Muscle of leg (tissue), 3 donors: ENCODE measurements at regions not wholly inside any gene's neighbourhood (a gene's known extent, or its start where the extent isn't known, plus 50 kb on each side); places are given as distances from the start of the nearest gene placed in this dataset.
A peak's percentile ranks its signal among the peaks of the same experiment; 100 is the strongest.

Experiments used
- DNase-seq: peaks from one replicate; pipeline ENCODE4 v3.0.0; 2013
- H3K27ac ChIP-seq: one replicate; pipeline ENCODE4 v1.5.1; 2013; ENCODE audit warnings: mild to moderate bottlenecking, low read length, control low read depth
- H3K27me3 ChIP-seq: one replicate; pipeline ENCODE4 v1.6.1; 2013; ENCODE audit warnings: low read length; ENCODE audit not compliant: control insufficient read depth, insufficient read depth
- H3K36me3 ChIP-seq: one replicate; pipeline ENCODE4 v1.6.1; 2013; ENCODE audit warnings: low read length; ENCODE audit not compliant: control insufficient read depth, insufficient read depth
- H3K4me1 ChIP-seq: one replicate; pipeline ENCODE4 v1.6.1; 2013; ENCODE audit warnings: low read length; ENCODE audit not compliant: control insufficient read depth, insufficient read depth
- H3K4me3 ChIP-seq: one replicate; pipeline ENCODE4 v1.5.1; 2013; ENCODE audit warnings: low read length, control low read depth
- H3K9me3 ChIP-seq: replicated peaks from 2 replicates; pipeline ENCODE4 v1.6.1; 2013; ENCODE audit warnings: low read depth, low read length; ENCODE audit not compliant: control insufficient read depth
- WGBS: methylation state at CpG from one replicate; pipeline ENCODE4 v1.1.5; 2013; ENCODE audit warnings: missing lambda C conversion rate; ENCODE audit not compliant: insufficient coverage; 5-methylcytosine and 5-hydroxymethylcytosine counted together

DNA sequence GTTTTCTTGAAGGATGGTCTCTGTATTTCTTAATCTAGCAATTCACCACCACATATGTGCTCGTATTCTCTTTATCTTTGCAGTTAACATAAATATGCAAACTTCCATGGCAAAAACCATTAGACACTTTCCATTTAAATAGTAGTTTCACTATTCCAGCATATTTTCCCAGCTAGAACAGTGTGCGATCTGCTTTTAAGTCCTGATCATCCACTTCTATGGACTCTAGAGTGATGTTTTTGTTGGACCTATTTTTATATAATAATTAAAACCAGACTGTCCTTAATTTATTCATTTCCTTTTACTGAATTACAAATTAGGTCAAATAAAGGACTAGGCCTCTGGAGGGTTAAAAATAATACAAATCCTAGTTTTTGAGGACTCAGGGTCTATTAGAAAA is 418.4 kb upstream of the TRIB2 start:
- no peaks in the 10 kb centered on the region for H3K27me3 ChIP-seq
- no peaks in the 10 kb centered on the region for H3K9me3 ChIP-seq
- WGBS, result 80% methylated on average over 1 of the region's 2 CpGs
- DNase-seq, result peak; percentile 15
- H3K4me1 ChIP-seq, result no peaks in the 10 kb centered on the region
- H3K27ac ChIP-seq, result no peak overlapping the region
- H3K36me3 ChIP-seq, result no peaks in the 10 kb centered on the region
- H3K4me3 ChIP-seq, result no peak overlapping the region

DNA sequence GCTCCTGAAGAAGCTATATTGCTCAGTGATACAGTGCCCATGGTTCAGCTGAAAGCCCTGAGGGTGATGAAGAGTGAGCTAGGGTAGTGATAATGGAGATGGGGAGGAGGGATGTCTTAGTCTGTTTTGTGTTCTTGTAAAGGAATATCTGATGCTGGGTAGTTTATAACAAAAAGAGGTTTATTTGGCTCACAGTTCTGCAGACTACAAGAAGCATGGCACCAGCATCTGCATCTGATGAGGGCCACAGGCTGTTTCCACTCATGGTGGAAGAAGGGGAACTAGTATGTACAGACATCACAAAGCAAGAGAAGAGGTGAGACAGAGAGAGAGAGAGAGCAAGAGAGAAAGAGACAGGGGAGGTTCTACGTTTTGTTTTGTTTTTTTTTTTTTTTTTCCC is 417.3 kb upstream of the TRIB2 start:
- H3K27ac ChIP-seq, result no peak overlapping the region
- H3K27me3 ChIP-seq, result no peaks in the 10 kb centered on the region
- no CpG with 5 or more reads among the region's 1 CpG for WGBS
- H3K9me3 ChIP-seq, result no peaks in the 10 kb centered on the region
- DNase-seq, result no peak
- H3K36me3 ChIP-seq, result no peaks in the 10 kb centered on the region
- no peaks in the 10 kb centered on the region for H3K4me1 ChIP-seq
- no peak overlapping the region for H3K4me3 ChIP-seq

DNA sequence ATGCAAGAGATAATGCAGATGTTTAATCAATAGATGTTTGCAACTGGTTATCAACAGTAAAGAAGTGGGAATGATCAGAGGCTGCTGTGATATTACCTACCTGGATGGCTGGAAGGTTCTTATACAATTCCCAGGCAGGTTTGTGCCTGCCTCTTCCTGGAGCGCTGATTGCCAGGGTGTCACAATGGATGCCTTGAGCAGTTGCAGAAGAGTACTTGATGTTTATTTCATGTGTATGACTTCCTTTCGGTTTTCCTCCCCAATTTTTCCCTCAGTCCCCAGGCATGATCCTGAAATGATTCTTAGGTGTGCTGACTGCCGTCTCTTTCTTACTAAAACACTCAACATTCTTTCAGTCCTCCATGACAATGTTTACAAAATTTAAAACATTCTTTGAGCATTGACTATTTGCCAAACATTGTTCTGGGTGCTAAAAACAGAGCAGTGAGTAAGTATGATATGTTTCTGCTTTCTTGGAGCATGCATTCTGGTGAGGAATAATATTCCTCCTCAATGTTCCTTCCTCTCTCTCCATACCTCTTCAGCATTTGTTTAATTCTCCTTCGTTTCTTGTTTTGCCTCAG is 416.6 kb upstream of the TRIB2 start:
- Histone ChIP-seq H3K27ac (no peak overlapping the region), H3K36me3 (no peaks in the 10 kb centered on the region), H3K4me1 (no peaks in the 10 kb centered on the region), H3K4me3 (no peak overlapping the region), H3K27me3 (no peaks in the 10 kb centered on the region), H3K9me3 (no peaks in the 10 kb centered on the region)
- WGBS, result no CpG with 5 or more reads among the region's 4 CpGs
- DNase-seq, result no peak

GRCh38 chr2:12300927-12301326 is 415.8 kb upstream of the TRIB2 start:
- Histone ChIP-seq H3K36me3 (no peaks in the 10 kb centered on the region), H3K9me3 (no peaks in the 10 kb centered on the region), H3K4me1 (no peaks in the 10 kb centered on the region), H3K27me3 (no peaks in the 10 kb centered on the region), H3K4me3 (no peak overlapping the region), H3K27ac (no peak overlapping the region)
- DNase-seq, result no peak
- WGBS, result 97% methylated on average over 5 of the region's 5 CpGs

GRCh38 chr2:12302140-12302539 is 414.6 kb upstream of the TRIB2 start:
- Histone ChIP-seq H3K36me3 (no peaks in the 10 kb centered on the region), H3K27ac (no peak overlapping the region), H3K9me3 (no peaks in the 10 kb centered on the region), H3K27me3 (no peaks in the 10 kb centered on the region), H3K4me1 (no peaks in the 10 kb centered on the region), H3K4me3 (no peak overlapping the region)
- no peak for DNase-seq
- WGBS, result 67% methylated on average over 1 of the region's 3 CpGs

DNA sequence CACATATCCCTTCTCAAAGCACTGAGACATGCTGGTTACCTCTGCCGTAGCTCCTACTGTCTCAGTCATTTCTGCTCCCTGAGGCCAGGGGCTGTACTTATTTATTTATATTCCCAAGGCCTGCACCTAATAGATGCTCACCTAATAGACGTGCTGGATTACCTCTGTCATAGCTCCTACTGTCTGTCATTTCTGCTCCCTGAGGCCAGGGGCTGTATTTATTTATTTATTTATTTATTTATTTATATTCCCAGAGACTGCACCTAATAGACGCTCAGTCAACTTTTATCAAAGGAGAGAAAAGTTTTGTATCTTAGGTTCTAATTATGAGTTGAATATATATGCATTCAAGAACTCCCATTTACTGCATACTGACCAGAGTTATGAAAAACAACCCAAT is 414.0 kb upstream of the TRIB2 start:
- Histone ChIP-seq H3K4me1 (no peaks in the 10 kb centered on the region), H3K36me3 (no peaks in the 10 kb centered on the region), H3K27ac (no peak overlapping the region), H3K27me3 (no peaks in the 10 kb centered on the region), H3K4me3 (no peak overlapping the region), H3K9me3 (no peaks in the 10 kb centered on the region)
- DNase-seq, result no peak
- 86% methylated on average over 1 of the region's 3 CpGs for WGBS

DNA sequence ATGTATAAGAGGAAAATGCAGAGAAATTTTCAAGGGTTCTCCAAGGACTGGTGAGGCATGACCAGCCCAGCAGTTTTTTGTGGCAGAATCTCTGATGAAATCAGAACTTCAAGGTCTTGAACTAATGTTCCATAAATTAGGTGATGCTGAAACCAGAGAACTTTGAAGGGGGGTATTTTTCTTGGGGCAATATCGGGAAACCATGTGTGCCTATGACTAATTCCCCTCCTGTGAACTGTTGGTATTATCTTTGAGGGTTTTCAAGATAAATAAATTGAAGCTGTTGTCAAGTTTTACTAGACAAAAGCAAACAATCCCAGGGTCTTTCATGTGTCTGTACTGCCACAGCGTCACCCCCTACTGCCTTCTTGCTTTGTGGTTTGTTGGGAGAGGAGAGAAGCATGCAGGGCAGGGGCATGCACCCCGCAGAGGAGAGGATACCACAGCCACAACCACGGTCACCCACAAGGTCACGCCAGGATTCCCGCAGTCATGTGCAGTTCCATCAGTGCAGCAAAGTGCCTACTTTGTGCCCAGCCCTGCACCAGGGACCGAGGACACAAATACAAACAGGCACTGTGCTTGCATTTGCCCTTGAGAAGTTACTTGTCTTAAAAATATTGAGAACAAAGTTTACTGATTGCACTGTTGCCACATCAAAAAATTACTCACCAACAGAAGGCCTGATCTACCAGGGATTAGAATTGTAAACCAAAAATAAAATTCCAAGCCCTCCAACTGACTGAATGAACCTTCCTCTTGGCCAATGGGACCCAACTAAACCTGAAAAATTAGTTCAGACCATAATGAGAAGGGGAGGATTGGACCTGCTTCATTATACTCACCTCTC is 413.3 kb upstream of the TRIB2 start:
- Histone ChIP-seq H3K4me3 (no peak overlapping the region), H3K4me1 (no peaks in the 10 kb centered on the region), H3K27me3 (no peaks in the 10 kb centered on the region), H3K36me3 (no peaks in the 10 kb centered on the region), H3K9me3 (no peaks in the 10 kb centered on the region), H3K27ac (no peak overlapping the region)
- no peak for DNase-seq
- WGBS, result 90% methylated on average over 6 of the region's 7 CpGs

GRCh38 chr2:12304564-12305171 is 412.1 kb upstream of the TRIB2 start:
- peak; percentile 51 for DNase-seq

GRCh38 chr2:12305931-12306330 is 410.8 kb upstream of the TRIB2 start:
- no peaks in the 10 kb centered on the region for H3K27me3 ChIP-seq
- H3K9me3 ChIP-seq, result no peaks in the 10 kb centered on the region
- H3K4me1 ChIP-seq, result no peaks in the 10 kb centered on the region
- no peak for DNase-seq
- H3K27ac ChIP-seq, result no peak overlapping the region
- H3K36me3 ChIP-seq, result no peaks in the 10 kb centered on the region
- H3K4me3 ChIP-seq, result no peak overlapping the region
- no CpG with 5 or more reads among the region's 2 CpGs for WGBS

More at GRCh38 chr2:12304564-12305171, 412.1 kb upstream of the TRIB2 start:
- Histone ChIP-seq H3K4me1 (no peaks in the 10 kb centered on the region), H3K4me3 (no peak overlapping the region), H3K36me3 (no peaks in the 10 kb centered on the region), H3K27ac (no peak overlapping the region), H3K27me3 (no peaks in the 10 kb centered on the region), H3K9me3 (no peaks in the 10 kb centered on the region)
- WGBS, result 44% methylated on average over 2 of the region's 2 CpGs

GRCh38 chr2:12310399-12310798 is 406.3 kb upstream of the TRIB2 start:
- Histone ChIP-seq H3K36me3 (no peaks in the 10 kb centered on the region), H3K4me1 (peaks cover 10% of the 10 kb centered on the region), H3K4me3 (no peak overlapping the region), H3K27ac (no peak overlapping the region), H3K27me3 (no peaks in the 10 kb centered on the region), H3K9me3 (no peaks in the 10 kb centered on the region)
- no peak for DNase-seq
